ENCODE measurements at regions not wholly inside any gene's neighbourhood (a gene's known extent, or its start where the extent isn't known, plus 50 kb on each side); places are given as distances from the start of the nearest gene placed in this dataset.

GRCh38 chr2:128941751-128942150 is 623.1 kb upstream of the HS6ST1 start:
- TF ChIP-seq EZH2 (IDR thresholded peaks at IDR 0.05; ENCODE audit: borderline replicate concordance, low read depth, low read length, poor library complexity, severe bottlenecking) (no peak), CTCF (conservative IDR thresholded peaks at IDR 0.05; ENCODE audit: low read depth, low read length) (no peak)

All from A673 (cell line).